ENCODE measurements at regions not wholly inside any gene's neighbourhood (a gene's known extent, or its start where the extent isn't known, plus 50 kb on each side); places are given as distances from the start of the nearest gene placed in this dataset.

DNA sequence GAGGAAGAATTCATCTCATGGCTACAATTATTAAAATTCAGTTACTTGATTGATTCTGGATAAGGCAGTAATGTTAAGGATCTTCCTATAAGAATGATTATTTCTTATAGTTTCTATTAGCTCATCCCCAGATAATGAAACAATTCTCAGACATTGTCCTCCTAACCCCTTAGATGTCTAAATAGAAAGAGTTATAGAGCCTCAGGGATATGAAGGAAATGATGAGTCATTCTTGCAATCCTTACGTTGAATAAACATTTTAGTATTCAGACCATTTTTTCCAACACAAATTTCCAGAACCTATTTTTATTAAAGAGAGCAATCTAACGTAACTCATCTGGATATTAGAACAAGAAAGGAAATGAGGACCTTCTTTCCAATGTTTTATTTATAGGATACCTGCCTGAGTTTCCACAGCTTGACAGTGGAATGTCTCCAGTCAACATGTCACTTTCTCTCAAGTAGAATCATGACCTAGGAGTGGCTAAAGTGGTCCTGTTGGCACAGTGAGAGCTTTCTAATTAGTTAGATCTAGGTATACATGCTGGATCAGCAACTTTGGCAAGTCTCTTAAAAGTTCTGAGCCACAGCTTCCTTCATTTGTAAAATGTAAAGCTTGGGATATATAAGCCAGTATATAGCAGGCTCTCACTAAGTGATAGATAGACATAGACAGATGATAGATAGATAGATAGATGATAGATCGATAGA, 88.0 kb upstream of the RAB27B start:
- TF ChIP-seq, protein P1, sequence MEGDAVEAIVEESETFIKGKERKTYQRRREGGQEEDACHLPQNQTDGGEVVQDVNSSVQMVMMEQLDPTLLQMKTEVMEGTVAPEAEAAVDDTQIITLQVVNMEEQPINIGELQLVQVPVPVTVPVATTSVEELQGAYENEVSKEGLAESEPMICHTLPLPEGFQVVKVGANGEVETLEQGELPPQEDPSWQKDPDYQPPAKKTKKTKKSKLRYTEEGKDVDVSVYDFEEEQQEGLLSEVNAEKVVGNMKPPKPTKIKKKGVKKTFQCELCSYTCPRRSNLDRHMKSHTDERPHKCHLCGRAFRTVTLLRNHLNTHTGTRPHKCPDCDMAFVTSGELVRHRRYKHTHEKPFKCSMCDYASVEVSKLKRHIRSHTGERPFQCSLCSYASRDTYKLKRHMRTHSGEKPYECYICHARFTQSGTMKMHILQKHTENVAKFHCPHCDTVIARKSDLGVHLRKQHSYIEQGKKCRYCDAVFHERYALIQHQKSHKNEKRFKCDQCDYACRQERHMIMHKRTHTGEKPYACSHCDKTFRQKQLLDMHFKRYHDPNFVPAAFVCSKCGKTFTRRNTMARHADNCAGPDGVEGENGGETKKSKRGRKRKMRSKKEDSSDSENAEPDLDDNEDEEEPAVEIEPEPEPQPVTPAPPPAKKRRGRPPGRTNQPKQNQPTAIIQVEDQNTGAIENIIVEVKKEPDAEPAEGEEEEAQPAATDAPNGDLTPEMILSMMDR (IDR thresholded peaks at IDR 0.05), result no peak
- TF ChIP-seq POLR2AphosphoS5 (IDR thresholded peaks at IDR 0.05) (no peak), POLR2A (IDR thresholded peaks at IDR 0.05) (no peak), EP300 (IDR thresholded peaks at IDR 0.05) (no peak)

Measured in stomach (tissue), 4 donors.